Coronary artery (tissue), 2 donors: ENCODE measurements at regions not wholly inside any gene's neighbourhood (a gene's known extent, or its start where the extent isn't known, plus 50 kb on each side); places are given as distances from the start of the nearest gene placed in this dataset.
A peak's percentile ranks its signal among the peaks of the same experiment; 100 is the strongest.

ENCODE experiments used
- DNase-seq: peaks from one replicate; pipeline ENCODE4 v3.0.0-alpha.2; 2017; ENCODE audit warnings: low spot score
- H3K27ac ChIP-seq, 2 donors: fragments of 200-600 bp; sonication (generic); one replicate each; pipeline ENCODE4 v1.5.1; 2016 to 2019
- H3K4me3 ChIP-seq: fragments of 200-600 bp; sonication (generic); 2 replicates; pipeline ENCODE4 v1.5.1; 2016; ENCODE audit warnings: mild to moderate bottlenecking, moderate library complexity
- TF ChIP-seq, protein P1 (sequence below): fragments of 200-600 bp; sonication (generic); IDR thresholded peaks from one replicate; pipeline ENCODE4 v1.5.1; 2019; ENCODE audit warnings: antibody characterized with exemption

DNA sequence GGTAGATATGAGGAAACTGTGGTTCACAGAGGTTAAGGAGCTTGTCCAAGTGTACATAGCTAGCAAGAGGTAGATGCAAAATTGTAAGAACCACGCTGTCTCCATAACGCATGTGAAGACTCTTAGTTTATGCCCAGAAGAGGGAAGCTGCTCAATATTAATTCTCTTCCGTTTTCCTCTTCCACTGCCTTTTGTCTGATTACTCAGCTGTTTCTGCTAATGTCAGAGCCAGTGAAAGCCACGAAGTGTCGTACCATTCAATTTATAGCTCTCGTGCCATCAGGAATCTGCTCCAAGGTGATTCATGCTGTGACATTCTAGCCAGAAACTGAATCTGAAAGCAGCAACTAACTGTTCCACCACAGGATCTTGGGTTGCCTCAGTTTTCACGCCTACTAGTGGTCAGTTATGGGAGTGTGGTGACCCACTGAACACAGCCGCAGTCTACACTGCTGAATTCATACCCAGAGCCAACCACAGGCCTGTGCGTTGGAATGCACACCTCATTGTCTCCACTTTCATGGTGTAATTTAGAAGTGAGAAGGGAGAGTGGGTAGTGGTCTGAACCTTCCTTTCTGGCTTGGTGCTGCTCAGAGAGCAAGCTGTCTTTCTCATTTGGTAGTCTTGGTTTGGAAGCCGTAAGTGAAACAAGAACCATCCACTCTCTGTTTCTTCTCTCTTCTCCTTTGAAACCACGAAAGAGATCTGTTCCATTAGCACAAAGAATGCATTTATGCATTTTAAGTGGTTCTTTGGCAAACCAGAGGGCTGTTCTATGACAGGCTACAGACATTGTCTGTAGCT, 74.2 kb upstream of the NAP1L1 start:
- TF ChIP-seq, protein P1, sequence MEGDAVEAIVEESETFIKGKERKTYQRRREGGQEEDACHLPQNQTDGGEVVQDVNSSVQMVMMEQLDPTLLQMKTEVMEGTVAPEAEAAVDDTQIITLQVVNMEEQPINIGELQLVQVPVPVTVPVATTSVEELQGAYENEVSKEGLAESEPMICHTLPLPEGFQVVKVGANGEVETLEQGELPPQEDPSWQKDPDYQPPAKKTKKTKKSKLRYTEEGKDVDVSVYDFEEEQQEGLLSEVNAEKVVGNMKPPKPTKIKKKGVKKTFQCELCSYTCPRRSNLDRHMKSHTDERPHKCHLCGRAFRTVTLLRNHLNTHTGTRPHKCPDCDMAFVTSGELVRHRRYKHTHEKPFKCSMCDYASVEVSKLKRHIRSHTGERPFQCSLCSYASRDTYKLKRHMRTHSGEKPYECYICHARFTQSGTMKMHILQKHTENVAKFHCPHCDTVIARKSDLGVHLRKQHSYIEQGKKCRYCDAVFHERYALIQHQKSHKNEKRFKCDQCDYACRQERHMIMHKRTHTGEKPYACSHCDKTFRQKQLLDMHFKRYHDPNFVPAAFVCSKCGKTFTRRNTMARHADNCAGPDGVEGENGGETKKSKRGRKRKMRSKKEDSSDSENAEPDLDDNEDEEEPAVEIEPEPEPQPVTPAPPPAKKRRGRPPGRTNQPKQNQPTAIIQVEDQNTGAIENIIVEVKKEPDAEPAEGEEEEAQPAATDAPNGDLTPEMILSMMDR = peak; percentile 32
- H3K4me3 ChIP-seq = peak overlapping the region; percentile 34
- no peak for DNase-seq
- H3K27ac ChIP-seq = no peak overlapping the region

DNA sequence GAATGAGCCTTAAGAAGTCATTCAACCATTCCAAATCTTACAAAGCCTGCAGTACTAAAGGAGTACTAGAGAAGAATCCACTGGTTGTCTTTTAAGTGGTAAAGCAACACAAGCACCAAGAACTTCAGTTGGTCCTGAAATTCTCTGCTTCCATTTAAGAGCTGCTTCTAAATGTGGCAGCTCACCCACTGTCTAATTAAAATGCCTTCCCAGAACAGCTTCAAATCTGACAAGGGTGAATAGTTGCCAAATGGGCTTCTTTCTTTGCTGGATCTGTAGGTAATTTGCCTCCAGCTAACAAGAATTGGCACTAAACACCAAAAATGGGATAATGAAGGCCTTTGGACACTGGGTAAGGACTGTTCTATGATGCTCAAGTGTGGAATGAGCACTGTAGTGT, 72.2 kb upstream of the NAP1L1 start:
- no peak for DNase-seq
- TF ChIP-seq, protein P1 = no peak
- Histone ChIP-seq H3K27ac (no peak overlapping the region), H3K4me3 (no peak overlapping the region)

DNA sequence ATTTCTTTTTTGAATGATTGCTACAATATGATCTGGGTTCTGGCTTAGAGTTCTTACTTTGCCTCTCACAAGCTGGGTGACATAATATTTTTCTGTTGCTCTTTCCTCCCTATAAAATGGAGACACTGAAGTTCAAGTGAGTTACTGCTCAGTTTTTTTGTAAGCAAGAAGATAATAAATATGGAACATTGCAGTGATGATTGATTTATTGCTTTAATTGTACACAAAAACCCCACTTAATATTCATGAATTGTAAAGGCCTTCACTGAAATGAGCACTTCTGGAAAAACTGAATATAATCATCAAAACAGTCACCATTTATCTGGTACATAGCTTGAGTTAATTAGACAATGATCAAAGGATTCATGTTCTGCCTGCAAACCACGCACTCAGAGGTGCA, 71.8 kb upstream of the NAP1L1 start:
- TF ChIP-seq, protein P1 = no peak
- H3K27ac ChIP-seq = no peak overlapping the region
- H3K4me3 ChIP-seq = no peak overlapping the region
- DNase-seq = no peak

DNA sequence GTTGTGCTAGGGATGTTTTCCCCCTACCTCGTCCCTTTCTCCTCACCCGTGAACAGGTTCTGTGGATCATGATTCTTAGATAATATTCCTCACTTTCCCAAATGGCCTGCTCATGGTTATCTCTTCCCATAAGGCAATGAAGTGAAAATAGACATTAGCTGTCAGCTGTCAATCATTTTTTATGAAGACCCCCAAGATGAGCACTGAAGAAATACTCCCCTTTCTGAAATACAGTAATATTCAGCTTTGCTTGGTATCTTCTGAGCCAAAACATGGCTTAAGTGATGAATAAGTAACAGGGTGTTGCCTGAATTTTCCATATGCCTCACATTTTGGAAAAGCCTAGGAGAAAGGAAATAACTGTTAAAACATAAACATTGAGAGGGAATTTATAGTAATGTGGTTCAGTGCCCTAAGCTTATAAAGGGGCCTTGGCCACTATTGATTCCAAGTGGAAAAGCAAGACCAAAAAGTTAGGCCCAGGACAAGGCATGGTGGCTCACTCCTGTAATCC, 70.7 kb upstream of the NAP1L1 start:
- no peak for DNase-seq

DNA sequence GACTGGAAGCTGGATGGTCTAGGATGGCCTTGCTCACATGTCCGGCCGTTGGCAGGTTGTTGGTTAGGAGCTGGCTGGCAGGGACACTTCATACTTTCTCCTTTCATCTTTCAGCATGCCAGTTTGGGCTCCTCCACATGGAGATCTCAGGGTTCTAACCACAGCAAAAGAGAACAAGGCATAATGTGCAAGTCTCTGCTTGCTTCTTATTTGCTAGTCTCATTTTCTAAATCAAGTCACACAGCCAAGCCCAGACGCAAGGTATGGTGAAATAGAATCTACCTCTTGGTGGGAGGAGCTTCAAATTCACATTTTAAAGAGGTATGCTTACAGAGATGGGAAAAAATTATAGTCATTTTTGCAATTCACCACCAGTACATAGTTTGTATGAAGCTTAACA, 69.1 kb upstream of the NAP1L1 start:
- DNase-seq = no peak
- Histone ChIP-seq H3K27ac (no peak overlapping the region), H3K4me3 (no peak overlapping the region)
- TF ChIP-seq, protein P1 = no peak

More for the DNA sequence above, 70.7 kb upstream of the NAP1L1 start:
- no peak overlapping the region for H3K27ac ChIP-seq
- no peak overlapping the region for H3K4me3 ChIP-seq
- TF ChIP-seq, protein P1 = no peak

DNA sequence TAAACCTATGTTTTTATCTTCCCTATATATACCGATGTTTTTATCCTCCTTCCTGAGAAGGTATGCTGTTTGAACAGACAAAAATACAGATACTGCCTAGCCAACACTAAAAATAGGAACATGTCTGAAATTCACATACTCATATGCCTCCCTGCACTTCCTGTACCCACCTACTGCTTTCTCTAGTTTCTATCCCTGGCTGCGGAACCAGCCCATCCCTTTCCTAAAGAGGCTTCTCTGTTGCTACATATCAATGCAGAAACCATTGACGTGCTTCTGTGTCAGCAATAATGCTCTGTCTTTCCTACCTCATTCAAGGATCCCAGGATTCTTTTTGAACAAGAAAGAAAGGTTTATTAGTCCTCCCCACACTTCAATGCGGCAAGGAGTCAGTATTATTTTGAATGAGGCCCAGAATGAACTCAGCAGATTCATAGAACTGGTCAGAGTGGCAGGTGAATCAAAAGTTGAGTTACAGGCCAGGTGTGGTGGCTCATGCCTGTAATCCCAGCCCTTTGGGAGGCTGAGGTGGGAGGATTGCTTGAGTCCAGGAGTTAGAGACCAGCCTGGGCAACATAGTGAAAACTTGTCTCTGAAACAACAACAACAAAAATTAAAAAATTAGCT, 67.8 kb upstream of the NAP1L1 start:
- DNase-seq = no peak
- TF ChIP-seq, protein P1 = no peak
- H3K4me3 ChIP-seq = no peak overlapping the region
- H3K27ac ChIP-seq = no peak overlapping the region

DNA sequence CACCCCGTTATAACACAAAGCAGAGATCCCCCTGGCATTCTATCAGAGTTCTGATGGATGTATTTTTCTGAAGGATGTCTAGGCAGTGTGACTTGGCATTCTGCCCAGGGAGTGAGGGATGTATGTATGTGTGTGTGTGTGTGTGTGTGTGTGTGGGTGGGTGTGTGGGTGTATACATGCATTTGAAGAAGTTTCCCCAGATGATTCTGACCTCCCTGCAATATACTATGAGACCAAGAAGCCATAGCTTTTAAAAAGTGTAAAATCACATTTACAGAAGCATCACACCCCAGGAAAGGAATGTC, 59.7 kb upstream of the NAP1L1 start:
- TF ChIP-seq, protein P1 = no peak
- Histone ChIP-seq H3K27ac (no peak overlapping the region), H3K4me3 (no peak overlapping the region)
- DNase-seq = no peak
